GM23338 (cell line): ENCODE measurements at regions not wholly inside any gene's neighbourhood (a gene's known extent, or its start where the extent isn't known, plus 50 kb on each side); places are given as distances from the start of the nearest gene placed in this dataset.

ENCODE experiments used
- ATAC-seq: fragments of 200-7000 bp; cut with Tn5 transposase; 3 replicates; pipeline ENCODE4 v1.9.1; 2020
- DNase-seq: peaks from one replicate; pipeline ENCODE4 v3.0.0-alpha.2; 2015; ENCODE audit warnings: low spot score
- H2AFZ ChIP-seq: fragments of 200-600 bp; sonication (generic); 2 replicates; pipeline ENCODE4 v1.8.0; 2016; ENCODE audit warnings: antibody characterized with exemption, mild to moderate bottlenecking, moderate library complexity
- H3F3A ChIP-seq: fragments of 200-600 bp; sonication (generic); replicated peaks from 2 replicates; pipeline ENCODE4 v1.8.0; 2017; ENCODE audit warnings: antibody characterized with exemption, mixed run types, low read depth
- H3K27ac ChIP-seq: fragments of 200-600 bp; sonication (generic); 2 replicates; pipeline ENCODE4 v1.6.1; 2016; ENCODE audit warnings: low read depth
- H3K27me3 ChIP-seq: fragments of 200-600 bp; sonication (generic); 2 replicates; pipeline ENCODE4 v1.8.0; 2016; ENCODE audit warnings: mild to moderate bottlenecking, mixed run types, moderate library complexity; ENCODE audit not compliant: insufficient read depth
- H3K36me3 ChIP-seq: fragments of 200-600 bp; sonication (generic); 2 replicates; pipeline ENCODE4 v1.8.0; 2016; ENCODE audit warnings: mild to moderate bottlenecking; ENCODE audit not compliant: insufficient read depth
- H3K4me1 ChIP-seq: fragments of 200-600 bp; sonication (generic); 2 replicates; pipeline ENCODE4 v1.8.0; 2016; ENCODE audit warnings: mild to moderate bottlenecking, moderate library complexity; ENCODE audit not compliant: insufficient read depth
- H3K4me2 ChIP-seq: fragments of 200-600 bp; sonication (generic); 2 replicates; pipeline ENCODE4 v1.7.1; 2017; ENCODE audit warnings: mixed run types
- H3K4me3 ChIP-seq: fragments of 200-600 bp; sonication (generic); 2 replicates; pipeline ENCODE4 v1.6.1; 2016; ENCODE audit warnings: mixed run types
- H3K79me2 ChIP-seq: fragments of 200-600 bp; sonication (generic); replicated peaks from 2 replicates; pipeline ENCODE4 v1.8.0; 2017; ENCODE audit warnings: mild to moderate bottlenecking; ENCODE audit not compliant: insufficient read depth
- H3K9me2 ChIP-seq: fragments of 200-600 bp; sonication (generic); 2 replicates; pipeline ENCODE4 v1.8.0; 2017; ENCODE audit not compliant: insufficient read depth
- H4K20me1 ChIP-seq: fragments of 200-600 bp; sonication (generic); replicated peaks from 2 replicates; pipeline ENCODE4 v1.8.0; 2017; ENCODE audit warnings: mild to moderate bottlenecking; ENCODE audit not compliant: insufficient read depth
- H3K27ac Mint-ChIP-seq: 2 replicates; pipeline ENCODE4 v1.8.0; 2020; ENCODE audit warnings: inconsistent platforms, mild to moderate bottlenecking, moderate library complexity, mixed read lengths
- H3K27me3 Mint-ChIP-seq: 3 replicates; pipeline ENCODE4 v1.8.0; 2022; ENCODE audit warnings: low read depth, mild to moderate bottlenecking, moderate library complexity, mixed read lengths, inconsistent platforms; ENCODE audit not compliant: insufficient read depth, poor library complexity
- H3K36me3 Mint-ChIP-seq: 3 replicates; pipeline ENCODE4 v1.8.0; 2021; ENCODE audit warnings: low read depth, mild to moderate bottlenecking, inconsistent platforms, moderate library complexity, mixed read lengths
- H3K4me1 Mint-ChIP-seq: 3 replicates; pipeline ENCODE4 v1.8.0; 2020; ENCODE audit warnings: mild to moderate bottlenecking, inconsistent platforms, mixed read lengths
- H3K4me3 Mint-ChIP-seq: 3 replicates; pipeline ENCODE4 v1.8.0; 2021; ENCODE audit warnings: moderate library complexity, mild to moderate bottlenecking, inconsistent platforms, mixed read lengths
- H3K9me3 Mint-ChIP-seq: 3 replicates; pipeline ENCODE4 v1.8.0; 2020; ENCODE audit warnings: moderate library complexity, mild to moderate bottlenecking, inconsistent platforms, mixed read lengths
- CREB1 ChIP-seq: fragments of 250-450 bp; sonication (Bioruptor Pico); IDR thresholded peaks from 2 replicates; pipeline ENCODE4 v1.5.0; 2020; ENCODE audit warnings: low read depth, mild to moderate bottlenecking, moderate library complexity
- EZH2 ChIP-seq: fragments of 200-600 bp; sonication (generic); IDR thresholded peaks from one replicate; pipeline ENCODE4 v1.8.0; 2017; ENCODE audit warnings: antibody characterized with exemption, mild to moderate bottlenecking, low read depth; ENCODE audit not compliant: unreplicated experiment
- EZH2phosphoT487 ChIP-seq: fragments of 200-600 bp; sonication (generic); IDR thresholded peaks from one replicate; pipeline ENCODE4 v1.8.1; 2018; ENCODE audit warnings: antibody characterized with exemption; ENCODE audit not compliant: unreplicated experiment
- JUNB ChIP-seq: IDR thresholded peaks from one replicate; pipeline ENCODE4 v1.6.1; 2016; ENCODE audit warnings: antibody characterized with exemption; ENCODE audit not compliant: unreplicated experiment
- NANOG ChIP-seq: IDR thresholded peaks from 2 replicates; pipeline ENCODE4 v1.6.1; 2016; ENCODE audit warnings: antibody characterized with exemption, borderline replicate concordance
- POLR2AphosphoS5 ChIP-seq: IDR thresholded peaks from 2 replicates; pipeline ENCODE4 v1.6.1; 2016; ENCODE audit warnings: antibody characterized with exemption, low read depth
- STAT1 ChIP-seq: IDR thresholded peaks from one replicate; pipeline ENCODE4 v1.6.1; 2016; ENCODE audit warnings: antibody characterized with exemption; ENCODE audit not compliant: unreplicated experiment
- ZNF114 ChIP-seq: fragments of 250-450 bp; sonication (Bioruptor Pico); IDR thresholded peaks from 2 replicates; pipeline ENCODE4 v1.5.0; 2020; ENCODE audit warnings: mild to moderate bottlenecking, moderate library complexity
- ZNF331 ChIP-seq: fragments of 250-450 bp; sonication (Bioruptor Pico); IDR thresholded peaks from 2 replicates; pipeline ENCODE4 v1.5.0; 2020; ENCODE audit warnings: low read depth, mild to moderate bottlenecking, moderate library complexity
- TF ChIP-seq, protein P1 (sequence below): IDR thresholded peaks from one replicate; pipeline ENCODE4 v1.6.1; 2018; ENCODE audit warnings: antibody characterized with exemption; ENCODE audit not compliant: unreplicated experiment
- TF ChIP-seq, protein P2 (sequence below), 2 experiments: fragments of 200-600 bp in 1 of 2; sonication (generic) in 1 of 2; conservative IDR thresholded peaks; 2 replicates each; pipeline versions ENCODE4 v1.5.1 to v1.6.1; 2016 to 2017; ENCODE audit warnings: antibody characterized with exemption in 2 of 2, low read depth in 2 of 2, mild to moderate bottlenecking in 2 of 2, moderate library complexity in 1 of 2
- TF ChIP-seq, protein P3 (sequence below): fragments of 250-450 bp; sonication (Bioruptor Pico); IDR thresholded peaks from 2 replicates; pipeline ENCODE4 v1.5.0; 2020; ENCODE audit warnings: mild to moderate bottlenecking, moderate library complexity
- TF ChIP-seq, protein P4 (sequence below): IDR thresholded peaks from 2 replicates; pipeline ENCODE4 v1.6.1; 2016; ENCODE audit warnings: antibody characterized with exemption

DNA sequence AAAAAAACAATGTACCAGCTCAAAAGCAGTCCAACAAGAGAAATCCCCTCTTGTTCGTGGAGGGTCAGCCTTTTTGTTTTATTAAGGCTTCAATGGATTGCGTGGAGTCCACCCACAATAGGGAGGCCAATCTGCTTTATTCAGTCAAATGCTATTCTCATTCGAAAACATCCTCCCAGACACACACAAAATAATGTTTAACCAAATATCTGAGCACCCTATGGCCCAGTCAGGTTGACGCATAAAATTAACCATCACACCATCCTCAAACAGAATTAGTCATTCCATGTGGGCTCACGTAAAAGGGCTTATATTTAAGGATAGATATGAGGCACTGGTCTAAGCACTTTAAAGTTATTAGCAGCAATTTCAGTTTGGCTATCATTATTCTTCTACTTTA lies 58.9 kb upstream of the DEUP1 start:
- DNase-seq, result no peak
- ATAC-seq, result no peak
- Histone ChIP-seq H3K4me3 (no peak overlapping the region), H3K36me3 (no peaks in the 10 kb centered on the region; the same call in 1 of the 2 replicates), H2AFZ (no peak overlapping the region), H3K79me2 (no peaks in the 10 kb centered on the region), H3K4me2 (no peak overlapping the region), H3K4me1 (no peaks in the 10 kb centered on the region), H3K27me3 (no peaks in the 10 kb centered on the region), H3F3A (no peaks in the 10 kb centered on the region), H3K27ac (no peak overlapping the region), H4K20me1 (no peaks in the 10 kb centered on the region), H3K9me2 (peaks cover 9% of the 10 kb centered on the region)
- TF ChIP-seq, protein P1, sequence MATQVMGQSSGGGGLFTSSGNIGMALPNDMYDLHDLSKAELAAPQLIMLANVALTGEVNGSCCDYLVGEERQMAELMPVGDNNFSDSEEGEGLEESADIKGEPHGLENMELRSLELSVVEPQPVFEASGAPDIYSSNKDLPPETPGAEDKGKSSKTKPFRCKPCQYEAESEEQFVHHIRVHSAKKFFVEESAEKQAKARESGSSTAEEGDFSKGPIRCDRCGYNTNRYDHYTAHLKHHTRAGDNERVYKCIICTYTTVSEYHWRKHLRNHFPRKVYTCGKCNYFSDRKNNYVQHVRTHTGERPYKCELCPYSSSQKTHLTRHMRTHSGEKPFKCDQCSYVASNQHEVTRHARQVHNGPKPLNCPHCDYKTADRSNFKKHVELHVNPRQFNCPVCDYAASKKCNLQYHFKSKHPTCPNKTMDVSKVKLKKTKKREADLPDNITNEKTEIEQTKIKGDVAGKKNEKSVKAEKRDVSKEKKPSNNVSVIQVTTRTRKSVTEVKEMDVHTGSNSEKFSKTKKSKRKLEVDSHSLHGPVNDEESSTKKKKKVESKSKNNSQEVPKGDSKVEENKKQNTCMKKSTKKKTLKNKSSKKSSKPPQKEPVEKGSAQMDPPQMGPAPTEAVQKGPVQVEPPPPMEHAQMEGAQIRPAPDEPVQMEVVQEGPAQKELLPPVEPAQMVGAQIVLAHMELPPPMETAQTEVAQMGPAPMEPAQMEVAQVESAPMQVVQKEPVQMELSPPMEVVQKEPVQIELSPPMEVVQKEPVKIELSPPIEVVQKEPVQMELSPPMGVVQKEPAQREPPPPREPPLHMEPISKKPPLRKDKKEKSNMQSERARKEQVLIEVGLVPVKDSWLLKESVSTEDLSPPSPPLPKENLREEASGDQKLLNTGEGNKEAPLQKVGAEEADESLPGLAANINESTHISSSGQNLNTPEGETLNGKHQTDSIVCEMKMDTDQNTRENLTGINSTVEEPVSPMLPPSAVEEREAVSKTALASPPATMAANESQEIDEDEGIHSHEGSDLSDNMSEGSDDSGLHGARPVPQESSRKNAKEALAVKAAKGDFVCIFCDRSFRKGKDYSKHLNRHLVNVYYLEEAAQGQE, result no peak
- TF ChIP-seq ZNF114 (CRISPR knock-in tag), result no peak
- TF ChIP-seq STAT1, result no peak
- no peak for TF ChIP-seq CREB1 (CRISPR knock-in tag)
- no peak for TF ChIP-seq EZH2
- no peak for TF ChIP-seq EZH2phosphoT487
- no peak for TF ChIP-seq ZNF331 (CRISPR knock-in tag)
- no peak for TF ChIP-seq POLR2AphosphoS5
- TF ChIP-seq, protein P2, sequence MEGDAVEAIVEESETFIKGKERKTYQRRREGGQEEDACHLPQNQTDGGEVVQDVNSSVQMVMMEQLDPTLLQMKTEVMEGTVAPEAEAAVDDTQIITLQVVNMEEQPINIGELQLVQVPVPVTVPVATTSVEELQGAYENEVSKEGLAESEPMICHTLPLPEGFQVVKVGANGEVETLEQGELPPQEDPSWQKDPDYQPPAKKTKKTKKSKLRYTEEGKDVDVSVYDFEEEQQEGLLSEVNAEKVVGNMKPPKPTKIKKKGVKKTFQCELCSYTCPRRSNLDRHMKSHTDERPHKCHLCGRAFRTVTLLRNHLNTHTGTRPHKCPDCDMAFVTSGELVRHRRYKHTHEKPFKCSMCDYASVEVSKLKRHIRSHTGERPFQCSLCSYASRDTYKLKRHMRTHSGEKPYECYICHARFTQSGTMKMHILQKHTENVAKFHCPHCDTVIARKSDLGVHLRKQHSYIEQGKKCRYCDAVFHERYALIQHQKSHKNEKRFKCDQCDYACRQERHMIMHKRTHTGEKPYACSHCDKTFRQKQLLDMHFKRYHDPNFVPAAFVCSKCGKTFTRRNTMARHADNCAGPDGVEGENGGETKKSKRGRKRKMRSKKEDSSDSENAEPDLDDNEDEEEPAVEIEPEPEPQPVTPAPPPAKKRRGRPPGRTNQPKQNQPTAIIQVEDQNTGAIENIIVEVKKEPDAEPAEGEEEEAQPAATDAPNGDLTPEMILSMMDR (conservative IDR thresholded peaks at IDR 0.05; ENCODE audit: low read depth in 2 of 2), result no peak
- TF ChIP-seq, protein P3, sequence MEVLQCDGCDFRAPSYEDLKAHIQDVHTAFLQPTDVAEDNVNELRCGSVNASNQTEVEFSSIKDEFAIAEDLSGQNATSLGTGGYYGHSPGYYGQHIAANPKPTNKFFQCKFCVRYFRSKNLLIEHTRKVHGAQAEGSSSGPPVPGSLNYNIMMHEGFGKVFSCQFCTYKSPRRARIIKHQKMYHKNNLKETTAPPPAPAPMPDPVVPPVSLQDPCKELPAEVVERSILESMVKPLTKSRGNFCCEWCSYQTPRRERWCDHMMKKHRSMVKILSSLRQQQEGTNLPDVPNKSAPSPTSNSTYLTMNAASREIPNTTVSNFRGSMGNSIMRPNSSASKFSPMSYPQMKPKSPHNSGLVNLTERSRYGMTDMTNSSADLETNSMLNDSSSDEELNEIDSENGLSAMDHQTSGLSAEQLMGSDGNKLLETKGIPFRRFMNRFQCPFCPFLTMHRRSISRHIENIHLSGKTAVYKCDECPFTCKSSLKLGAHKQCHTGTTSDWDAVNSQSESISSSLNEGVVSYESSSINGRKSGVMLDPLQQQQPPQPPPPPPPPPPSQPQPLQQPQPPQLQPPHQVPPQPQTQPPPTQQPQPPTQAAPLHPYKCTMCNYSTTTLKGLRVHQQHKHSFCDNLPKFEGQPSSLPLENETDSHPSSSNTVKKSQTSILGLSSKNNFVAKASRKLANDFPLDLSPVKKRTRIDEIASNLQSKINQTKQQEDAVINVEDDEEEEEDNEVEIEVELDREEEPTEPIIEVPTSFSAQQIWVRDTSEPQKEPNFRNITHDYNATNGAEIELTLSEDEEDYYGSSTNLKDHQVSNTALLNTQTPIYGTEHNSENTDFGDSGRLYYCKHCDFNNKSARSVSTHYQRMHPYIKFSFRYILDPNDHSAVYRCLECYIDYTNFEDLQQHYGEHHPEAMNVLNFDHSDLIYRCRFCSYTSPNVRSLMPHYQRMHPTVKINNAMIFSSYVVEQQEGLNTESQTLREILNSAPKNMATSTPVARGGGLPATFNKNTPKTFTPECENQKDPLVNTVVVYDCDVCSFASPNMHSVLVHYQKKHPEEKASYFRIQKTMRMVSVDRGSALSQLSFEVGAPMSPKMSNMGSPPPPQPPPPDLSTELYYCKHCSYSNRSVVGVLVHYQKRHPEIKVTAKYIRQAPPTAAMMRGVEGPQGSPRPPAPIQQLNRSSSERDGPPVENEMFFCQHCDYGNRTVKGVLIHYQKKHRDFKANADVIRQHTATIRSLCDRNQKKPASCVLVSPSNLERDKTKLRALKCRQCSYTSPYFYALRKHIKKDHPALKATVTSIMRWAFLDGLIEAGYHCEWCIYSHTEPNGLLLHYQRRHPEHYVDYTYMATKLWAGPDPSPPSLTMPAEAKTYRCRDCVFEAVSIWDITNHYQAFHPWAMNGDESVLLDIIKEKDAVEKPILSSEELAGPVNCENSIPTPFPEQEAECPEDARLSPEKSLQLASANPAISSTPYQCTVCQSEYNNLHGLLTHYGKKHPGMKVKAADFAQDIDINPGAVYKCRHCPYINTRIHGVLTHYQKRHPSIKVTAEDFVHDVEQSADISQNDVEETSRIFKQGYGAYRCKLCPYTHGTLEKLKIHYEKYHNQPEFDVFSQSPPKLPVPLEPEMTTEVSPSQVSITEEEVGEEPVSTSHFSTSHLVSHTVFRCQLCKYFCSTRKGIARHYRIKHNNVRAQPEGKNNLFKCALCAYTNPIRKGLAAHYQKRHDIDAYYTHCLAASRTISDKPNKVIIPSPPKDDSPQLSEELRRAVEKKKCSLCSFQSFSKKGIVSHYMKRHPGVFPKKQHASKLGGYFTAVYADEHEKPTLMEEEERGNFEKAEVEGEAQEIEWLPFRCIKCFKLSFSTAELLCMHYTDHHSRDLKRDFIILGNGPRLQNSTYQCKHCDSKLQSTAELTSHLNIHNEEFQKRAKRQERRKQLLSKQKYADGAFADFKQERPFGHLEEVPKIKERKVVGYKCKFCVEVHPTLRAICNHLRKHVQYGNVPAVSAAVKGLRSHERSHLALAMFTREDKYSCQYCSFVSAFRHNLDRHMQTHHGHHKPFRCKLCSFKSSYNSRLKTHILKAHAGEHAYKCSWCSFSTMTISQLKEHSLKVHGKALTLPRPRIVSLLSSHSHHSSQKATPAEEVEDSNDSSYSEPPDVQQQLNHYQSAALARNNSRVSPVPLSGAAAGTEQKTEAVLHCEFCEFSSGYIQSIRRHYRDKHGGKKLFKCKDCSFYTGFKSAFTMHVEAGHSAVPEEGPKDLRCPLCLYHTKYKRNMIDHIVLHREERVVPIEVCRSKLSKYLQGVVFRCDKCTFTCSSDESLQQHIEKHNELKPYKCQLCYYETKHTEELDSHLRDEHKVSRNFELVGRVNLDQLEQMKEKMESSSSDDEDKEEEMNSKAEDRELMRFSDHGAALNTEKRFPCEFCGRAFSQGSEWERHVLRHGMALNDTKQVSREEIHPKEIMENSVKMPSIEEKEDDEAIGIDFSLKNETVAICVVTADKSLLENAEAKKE (CRISPR knock-in tag), result no peak
- no peak for TF ChIP-seq JUNB
- no peak for TF ChIP-seq NANOG
- TF ChIP-seq, protein P4, sequence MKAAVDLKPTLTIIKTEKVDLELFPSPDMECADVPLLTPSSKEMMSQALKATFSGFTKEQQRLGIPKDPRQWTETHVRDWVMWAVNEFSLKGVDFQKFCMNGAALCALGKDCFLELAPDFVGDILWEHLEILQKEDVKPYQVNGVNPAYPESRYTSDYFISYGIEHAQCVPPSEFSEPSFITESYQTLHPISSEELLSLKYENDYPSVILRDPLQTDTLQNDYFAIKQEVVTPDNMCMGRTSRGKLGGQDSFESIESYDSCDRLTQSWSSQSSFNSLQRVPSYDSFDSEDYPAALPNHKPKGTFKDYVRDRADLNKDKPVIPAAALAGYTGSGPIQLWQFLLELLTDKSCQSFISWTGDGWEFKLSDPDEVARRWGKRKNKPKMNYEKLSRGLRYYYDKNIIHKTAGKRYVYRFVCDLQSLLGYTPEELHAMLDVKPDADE, result no peak
- H3K27me3 Mint-ChIP-seq, result no peaks in the 10 kb centered on the region
- peaks cover 7% of the 10 kb centered on the region for H3K36me3 Mint-ChIP-seq
- no peaks in the 10 kb centered on the region for H3K4me1 Mint-ChIP-seq
- no peak overlapping the region for H3K4me3 Mint-ChIP-seq
- H3K27ac Mint-ChIP-seq, result no peak overlapping the region
- H3K9me3 Mint-ChIP-seq, result peaks cover 13% of the 10 kb centered on the region
